HK-2 (cell line): ENCODE measurements at regions not wholly inside any gene's neighbourhood (a gene's known extent, or its start where the extent isn't known, plus 50 kb on each side); places are given as distances from the start of the nearest gene placed in this dataset.

Source experiments
- DNase-seq: peaks from one replicate; pipeline ENCODE4 v3.0.0-alpha.2; 2018; ENCODE audit not compliant: unreplicated experiment

DNA sequence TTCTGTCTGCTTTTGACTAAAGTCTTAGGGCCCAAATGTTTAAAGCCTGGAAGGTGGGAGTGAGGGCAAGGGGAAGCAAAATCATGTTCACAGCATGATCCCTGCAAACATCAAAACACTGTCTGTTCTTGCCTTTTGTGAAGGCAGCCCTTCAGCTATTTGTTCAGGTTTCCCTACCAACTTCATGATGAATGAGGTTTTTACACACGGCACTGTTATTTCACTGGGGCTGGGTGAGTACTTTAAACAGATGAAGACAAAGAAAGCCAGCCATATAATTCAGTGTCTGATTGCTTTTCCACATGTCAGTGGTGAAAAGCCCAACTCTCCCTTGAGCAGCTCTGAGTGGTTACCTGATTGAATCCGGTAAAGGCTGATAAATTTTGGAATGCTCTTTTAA, 224.7 kb upstream of the GRAMD2B start:
- DNase-seq: no peak

DNA sequence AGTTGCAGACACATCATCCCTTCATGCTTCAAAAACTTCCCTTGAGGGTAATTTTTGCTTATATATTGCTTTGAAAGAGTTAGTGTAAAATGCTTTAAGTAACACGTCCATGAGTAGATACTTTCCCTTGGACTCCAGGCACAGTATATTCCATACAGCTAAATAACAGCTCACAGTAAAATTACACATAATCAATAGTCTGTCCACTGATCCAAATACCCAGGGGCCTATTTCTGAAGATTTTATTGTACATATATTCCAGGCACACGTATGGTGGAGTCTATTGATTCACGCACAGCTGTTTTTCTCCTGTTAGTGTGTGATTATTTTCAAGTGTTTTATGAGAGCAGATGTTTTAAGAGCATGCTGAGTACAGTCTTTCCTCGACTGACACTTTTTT, 223.7 kb upstream of the GRAMD2B start:
- no peak for DNase-seq

DNA sequence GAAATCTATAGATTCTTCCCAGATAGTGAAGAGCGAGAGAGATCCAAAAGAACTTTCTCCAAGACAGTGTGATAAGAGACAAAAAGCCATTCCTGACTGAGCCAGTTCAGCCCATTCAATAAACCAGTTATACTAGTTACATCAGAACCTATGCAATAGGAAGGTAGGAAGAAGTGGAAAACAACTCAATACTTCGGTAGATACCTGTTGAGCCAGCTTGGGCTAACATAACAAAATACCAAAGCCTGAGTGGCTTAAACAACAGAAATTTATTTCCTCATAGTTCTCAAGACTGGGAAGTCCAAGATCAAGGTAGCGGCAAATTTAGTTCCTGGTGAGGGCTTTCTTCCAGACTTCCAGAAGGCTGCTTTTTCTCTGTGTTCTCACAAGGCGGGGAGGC, 214.5 kb upstream of the GRAMD2B start:
- no peak for DNase-seq

DNA sequence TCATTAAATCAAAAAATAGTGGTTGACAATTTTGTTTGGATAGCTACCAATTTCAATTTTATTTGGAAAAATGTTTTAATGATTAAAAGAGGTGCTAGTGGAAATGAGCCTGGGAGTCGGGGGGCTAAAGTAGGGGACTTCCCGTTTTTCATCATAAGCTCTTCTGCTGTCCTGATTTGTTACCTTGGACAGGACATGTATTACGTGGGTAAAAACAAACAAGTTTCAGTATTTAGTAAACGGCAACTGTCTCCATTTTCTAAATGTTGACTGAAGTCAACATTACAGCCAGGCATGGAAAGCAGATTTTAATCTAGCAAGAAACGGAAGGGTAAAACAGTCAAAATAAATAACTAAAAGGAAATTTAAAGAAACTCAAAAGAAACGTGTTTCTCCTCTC, 212.3 kb upstream of the GRAMD2B start:
- no peak for DNase-seq

DNA sequence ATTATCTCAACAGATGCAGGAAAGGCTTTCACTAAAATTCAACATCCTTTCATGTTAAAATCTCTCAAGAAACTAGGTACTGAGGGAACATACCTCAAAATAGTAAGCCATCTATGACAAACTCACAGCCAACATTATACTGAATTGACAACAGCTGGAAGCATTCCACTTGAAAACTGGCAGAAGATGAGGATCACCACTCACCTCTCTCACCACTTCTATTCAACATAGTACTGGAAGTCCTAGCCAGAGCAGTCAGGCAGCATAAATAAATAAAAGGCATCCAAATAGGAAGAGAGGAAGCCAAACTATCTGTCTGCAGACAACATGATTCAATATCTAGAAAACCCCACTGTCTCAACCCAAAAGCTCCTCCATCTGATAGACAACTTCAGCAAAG, 203.6 kb upstream of the GRAMD2B start:
- DNase-seq: no peak

DNA sequence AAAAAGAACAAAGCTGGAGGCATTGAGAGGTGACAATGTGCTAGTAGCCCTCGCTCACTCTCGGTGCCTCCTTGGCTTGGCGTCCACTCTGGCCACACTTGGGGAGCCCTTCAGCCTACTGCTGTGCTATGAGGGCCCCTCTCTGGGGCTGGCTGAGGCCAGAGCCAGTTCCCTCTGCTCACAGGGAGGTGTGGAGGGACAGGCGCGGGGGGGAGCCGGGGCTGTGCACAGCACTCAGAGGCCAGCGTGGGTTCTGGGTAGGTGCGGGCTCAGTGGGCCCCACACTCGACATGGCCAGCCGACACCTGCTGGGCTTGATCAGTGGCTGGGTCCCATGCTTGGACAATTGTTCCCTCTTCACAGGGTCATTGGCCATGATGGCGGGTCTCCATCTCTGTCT, 202.5 kb upstream of the GRAMD2B start:
- no peak for DNase-seq

DNA sequence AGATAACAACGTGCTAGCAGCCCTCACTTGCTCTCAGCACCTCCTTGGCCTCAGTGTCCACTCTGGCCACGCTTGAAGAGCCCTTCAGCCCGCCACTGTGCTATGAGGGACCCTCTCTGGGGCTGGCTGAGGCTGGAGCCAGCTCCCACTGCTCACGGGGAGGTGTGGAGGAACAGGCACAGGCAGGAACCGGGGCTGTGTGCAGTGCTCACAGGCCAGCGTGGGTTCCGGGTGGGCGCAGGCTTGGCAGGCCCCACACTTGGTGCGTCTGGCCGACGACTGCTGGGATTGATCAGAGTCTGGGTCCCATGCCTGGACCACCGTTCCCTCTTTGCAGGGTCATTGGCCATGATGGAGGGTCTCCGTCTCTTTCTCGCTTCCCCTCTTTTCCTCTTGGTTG, 194.3 kb upstream of the GRAMD2B start:
- no peak for DNase-seq

DNA sequence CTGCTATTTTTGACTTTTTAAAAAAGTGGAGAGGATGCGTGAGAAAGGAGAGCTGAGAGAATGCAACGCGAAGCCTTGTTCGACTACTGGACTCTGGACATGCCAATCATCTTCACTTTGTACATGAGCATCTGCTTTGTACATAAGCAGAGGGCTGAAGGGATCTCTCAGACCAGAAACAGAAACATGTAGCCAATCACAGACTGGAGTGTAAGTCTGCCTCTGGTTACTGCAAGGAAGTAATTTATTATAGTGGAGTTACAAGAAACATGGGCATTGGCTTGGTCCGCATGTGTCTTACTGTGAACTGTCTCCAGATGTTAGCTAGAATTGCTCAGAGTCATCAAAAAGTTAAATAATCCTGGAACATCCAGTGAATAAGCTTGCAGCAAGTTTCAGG, 190.0 kb upstream of the GRAMD2B start:
- no peak for DNase-seq

DNA sequence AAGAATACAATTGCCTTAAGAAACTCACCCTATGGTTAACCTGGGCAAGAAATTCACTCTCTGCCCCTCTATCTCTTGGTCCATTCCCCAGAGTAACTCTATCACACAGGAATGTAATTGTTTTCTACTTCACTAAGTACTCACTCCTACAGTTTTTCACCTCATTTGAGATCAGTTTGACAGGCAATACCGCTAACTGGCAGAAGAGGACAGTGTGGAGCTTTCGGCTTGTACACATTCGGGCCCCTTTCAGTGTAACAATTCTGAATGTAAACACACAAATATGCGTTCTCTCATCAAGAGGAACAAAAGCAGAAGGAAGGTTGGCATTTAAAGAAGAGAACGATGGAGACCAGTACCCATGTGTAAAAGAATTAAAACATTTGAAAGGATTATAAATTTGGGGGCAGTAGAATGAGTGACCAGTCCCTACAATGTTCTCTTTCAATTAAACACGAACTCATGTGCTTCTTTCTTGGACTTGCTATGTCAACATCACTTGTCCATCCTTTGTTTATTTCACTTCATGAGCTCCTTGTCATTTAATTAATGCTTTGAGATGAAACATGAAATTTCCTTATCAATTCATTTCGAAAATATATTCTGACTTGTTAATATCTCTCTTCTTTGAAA, 188.5 kb upstream of the GRAMD2B start:
- peak; percentile 7 for DNase-seq

DNA sequence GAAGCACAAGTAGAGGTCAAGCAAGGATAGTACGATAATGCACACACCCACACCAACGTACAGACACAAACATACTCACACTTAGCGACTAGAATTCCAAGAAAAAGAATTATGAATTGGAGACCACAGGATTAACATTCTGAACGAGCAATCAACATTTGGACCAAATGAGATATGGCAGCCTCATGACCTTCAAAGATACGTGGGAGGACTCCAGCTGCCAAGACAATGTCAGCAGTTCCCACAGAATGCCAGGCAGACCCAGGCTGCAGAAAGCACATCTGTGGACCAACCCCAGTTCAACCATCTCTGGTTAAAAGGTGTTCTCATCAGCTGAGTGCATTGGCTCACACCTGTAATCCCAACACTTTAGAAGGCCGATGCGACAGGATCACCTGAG, 187.6 kb upstream of the GRAMD2B start:
- no peak for DNase-seq

DNA sequence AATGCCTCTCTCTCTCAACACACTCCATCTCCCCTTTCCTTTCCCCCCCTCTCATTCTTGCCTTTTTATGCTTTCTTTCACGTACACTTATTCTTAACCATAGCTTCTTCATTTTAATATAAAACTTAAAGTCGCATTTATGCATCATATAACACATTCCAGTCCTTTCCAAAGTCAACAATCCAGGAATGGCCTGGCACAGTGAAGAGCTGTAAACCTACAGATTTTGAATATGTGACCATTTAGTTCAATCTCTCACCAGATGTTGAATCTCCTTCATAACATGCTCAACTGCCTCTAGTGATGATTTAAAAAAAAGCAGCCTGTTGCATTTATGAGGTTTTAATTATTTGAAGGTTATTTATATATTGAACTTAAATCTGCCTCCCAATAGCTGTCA, 186.2 kb upstream of the GRAMD2B start:
- no peak for DNase-seq

DNA sequence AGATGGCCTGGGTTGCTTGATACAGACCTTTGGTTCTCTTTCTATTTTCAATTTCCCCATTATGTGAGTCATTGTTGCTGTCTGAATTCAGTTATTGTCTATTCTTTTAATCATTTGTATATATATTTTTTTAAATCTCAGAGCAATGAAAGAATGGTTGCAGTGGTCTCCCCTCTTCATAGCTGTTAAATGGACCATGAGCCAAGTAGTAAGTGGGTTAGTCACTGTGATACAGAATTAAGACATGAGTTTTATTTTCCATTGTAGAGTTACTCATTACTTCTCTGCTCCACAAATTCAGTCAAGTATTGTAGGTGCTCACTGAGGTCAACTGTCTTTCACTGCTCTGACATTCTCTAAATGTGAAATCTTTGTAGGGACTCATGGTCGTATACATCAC, 174.6 kb upstream of the GRAMD2B start:
- no peak for DNase-seq

DNA sequence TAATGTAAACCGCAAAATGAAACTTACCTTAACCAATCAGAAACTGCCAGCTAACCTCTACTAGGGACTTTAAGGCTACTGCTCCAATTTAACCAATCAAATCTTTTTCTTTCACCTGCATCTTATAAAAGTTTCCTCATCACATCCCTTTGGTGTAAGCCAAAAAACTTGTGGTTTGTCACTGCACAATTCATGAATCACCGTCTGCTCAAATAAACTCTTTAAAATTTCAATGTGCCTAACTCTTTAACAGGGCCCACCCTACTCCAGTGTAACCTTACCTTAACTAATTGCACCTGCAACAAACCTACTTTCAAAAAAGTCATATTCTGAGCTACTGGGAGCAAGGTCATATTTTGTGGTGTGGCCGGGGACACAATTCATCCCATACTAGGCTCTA, 172.2 kb upstream of the GRAMD2B start:
- DNase-seq: no peak

DNA sequence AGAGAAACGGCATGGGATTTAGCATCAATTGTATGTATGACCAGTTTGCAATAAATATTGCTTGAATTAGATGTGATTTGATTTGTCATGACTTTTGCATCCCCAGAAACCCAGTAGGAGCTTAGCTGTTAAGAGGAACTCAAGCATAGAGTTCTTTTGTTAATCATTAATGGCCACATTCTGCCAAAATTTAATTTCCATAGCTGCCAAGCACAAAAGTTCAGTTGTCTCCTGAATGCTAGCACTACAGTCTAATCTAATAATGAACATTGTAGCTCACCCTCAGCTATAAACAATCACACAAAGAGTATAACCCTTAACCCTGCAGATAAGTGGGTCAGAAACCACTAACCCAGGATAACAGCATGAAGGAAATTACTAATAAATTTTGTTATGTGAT, 169.8 kb upstream of the GRAMD2B start:
- DNase-seq: no peak

DNA sequence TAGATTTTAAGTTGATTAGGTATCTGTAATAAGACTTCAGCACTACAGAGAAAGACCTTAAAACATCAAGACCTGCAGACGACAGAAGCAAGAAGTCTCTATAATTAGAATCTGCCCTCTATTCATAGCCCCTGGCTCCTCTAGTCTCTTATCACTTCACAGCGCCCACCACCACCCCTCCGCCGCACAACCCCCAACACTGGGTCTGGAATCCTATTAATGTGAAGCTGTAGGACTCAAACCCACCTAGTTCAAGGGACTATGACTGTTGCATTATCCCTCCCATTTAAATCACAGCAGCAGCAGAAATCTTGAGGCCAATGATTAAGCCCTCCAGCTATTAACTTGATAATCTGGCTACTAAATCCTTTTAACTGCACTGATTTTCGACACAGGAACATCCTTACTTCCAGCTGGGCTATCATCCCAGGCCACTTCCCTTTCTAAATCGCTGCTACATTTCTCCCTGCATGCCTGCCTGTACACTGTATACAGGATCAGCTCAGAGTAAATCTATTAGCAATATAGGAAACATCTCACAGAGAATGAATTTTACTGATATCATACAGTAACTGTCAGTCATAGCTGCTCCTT, 159.5 kb upstream of the GRAMD2B start:
- DNase-seq: no peak

DNA sequence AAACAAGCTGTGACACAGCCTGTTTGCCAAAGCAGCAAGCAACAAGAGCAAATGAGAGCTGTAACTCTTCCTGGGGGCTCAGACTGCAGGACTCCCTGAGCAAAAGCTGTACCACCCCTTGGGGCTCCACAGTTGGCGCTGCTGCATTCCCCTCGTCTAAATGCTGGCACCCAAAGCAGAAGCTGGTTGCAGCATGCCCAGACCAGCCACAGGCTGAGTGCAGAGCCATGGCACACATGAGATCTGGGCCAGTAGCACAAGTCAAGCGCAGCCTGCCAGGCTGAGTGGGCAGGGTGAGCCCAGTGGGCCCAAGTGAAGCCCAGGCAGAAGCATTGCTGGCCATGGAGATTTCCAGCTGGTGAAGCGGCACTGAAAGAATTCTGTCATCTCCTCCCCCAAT, 157.3 kb upstream of the GRAMD2B start:
- DNase-seq: no peak

DNA sequence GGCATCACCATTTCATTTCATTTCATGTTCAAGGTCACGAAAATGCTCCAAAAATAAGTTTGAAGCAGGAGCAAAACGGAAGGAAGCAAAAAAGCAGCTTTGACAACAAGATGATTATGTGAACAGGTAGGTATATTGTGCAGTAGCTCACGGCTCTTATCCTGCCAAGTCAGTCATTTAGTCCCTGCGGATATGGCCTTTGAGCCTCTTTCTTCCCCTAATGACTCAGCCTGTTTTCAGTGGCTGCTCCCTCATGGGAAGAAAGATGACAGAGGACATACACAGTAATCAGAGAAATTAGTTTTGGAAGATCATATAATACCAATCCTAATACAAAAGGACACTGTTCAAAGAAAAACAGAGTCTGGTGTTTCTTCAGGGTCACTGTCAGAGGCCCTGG, 155.8 kb upstream of the GRAMD2B start:
- DNase-seq: no peak

DNA sequence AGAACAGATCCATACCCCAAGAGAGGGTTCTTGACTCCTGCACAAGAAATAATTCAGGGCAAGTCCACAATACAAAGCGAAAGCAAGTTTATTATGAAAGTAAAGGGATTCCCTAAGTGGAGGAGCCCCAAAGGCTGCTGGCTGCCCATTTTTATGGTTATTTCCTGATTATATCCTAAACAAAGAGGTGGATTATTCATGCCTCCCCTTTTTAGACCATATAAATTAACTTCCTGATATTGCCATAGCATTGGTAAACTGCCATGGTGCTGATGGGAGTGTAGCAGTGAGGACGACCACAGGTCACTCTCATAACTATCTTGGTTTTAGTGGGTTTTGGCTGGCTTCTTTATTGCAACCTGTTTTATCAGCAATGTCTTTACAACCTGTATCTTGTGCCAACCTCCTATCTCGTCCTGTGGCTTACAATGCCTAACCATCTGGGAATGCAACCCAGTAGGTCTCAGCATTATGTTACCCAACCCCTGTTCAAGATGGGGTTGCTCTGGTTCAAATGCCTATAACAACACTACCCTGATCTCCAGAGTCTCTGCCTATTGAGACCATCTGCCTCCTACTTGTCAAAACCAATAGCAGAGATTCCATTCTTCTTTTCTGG, 154.4 kb upstream of the GRAMD2B start:
- DNase-seq: no peak

DNA sequence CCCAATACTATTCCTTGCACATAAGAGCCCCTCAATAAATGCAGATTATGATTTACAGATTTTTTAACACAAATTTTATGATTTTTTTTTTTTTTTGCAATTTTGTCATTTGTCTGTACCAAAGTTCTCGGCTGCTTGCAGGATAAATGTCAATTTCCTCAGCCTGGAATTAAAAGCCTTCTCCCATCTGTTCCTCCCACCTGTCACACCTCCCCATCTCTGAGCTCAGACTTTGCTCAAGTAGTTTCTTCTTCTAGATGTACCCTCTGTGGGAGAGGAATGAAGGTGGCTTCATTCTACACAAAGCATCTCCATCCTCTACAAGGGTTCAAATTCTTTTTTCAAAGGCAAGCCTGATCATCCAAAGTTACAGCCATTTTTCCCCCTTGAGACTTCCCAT, 153.7 kb upstream of the GRAMD2B start:
- no peak for DNase-seq

DNA sequence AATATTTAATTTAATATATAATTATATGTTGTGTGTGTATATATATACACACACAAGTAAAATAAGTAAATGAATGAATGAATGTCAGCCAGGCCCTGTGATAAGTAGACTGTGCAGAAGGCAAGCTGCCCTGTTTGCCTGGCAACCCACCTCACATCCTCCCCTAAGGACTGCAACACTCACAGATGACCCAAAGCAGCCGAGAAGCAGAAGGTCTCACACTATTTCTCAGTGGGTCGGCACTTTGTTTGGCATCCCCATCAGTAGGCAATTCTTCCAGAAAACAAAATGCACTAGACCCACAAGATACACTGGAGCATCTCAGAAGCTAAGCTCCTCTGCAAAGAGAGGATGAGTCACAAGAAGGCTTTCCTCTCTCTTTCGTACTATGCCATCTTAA, 152.1 kb upstream of the GRAMD2B start:
- no peak for DNase-seq

DNA sequence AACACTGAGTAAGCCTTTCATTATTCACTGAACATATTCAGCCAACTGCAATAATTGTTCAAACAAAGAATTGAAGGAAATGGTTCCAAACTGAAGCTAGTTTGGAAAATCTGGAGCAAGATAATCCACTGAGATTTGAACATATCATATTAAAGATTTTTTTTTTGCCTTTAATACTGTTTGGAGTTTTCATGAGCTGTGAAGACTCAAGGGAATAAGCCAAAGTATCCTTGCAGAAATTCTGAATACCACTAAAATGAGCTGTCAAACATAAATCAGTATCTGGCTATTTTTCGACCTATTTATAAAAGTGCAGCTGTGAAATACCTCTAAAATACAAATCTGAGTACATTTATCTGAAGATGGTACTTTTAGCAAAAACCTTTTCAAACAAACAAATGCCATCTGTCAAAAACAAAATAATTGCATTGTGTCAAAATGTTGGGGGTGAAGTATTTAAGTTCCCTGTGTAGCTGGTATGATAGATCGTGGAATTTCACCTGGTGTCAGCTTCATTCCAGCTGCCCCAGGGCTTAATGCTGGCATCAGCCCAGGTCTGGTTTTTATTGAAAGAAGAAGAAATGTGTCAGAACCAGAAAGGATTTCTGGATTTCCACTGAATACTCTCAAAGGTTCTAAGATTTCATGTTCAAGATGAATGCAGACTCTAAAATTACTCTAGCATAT, 149.0 kb upstream of the GRAMD2B start:
- DNase-seq: no peak

DNA sequence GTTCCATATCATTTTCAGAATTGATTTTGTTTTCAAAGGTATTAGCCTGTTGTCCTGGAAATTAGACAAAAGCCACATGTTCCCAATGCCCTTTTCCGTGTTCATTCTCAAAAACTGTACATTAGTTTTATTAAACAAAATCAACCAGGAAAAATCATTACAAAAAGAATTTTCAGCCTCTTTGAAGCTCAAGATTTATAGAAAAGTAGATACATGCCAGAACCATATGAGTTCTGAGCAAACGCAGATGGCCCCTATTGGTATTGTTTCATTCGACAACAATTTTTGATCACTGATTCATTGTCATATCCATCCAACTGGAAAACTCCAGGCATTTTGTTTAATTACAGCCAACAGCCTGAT, 148.5 kb upstream of the GRAMD2B start:
- DNase-seq: no peak

DNA sequence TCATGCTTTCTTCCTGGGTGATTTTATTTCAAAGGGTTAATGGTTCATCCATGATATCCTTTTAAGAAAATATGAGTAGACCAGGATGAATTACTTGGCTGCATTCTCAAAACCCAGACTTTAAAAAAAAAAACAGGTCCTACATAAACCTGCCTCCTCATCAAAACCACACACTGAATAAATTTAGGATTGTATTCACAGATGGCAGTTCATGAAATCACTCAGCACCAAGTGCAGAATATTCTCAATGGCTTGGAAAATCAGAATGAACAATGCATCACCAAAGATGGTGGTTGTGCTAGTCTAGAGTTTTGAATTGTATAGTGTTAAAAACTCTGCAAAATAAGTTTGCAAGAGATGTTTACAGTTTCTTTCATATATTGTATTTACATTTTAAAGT, 145.4 kb upstream of the GRAMD2B start:
- DNase-seq: no peak
